Body of pancreas (tissue), 4 donors: ENCODE measurements at regions not wholly inside any gene's neighbourhood (a gene's known extent, or its start where the extent isn't known, plus 50 kb on each side); places are given as distances from the start of the nearest gene placed in this dataset.
A peak's percentile ranks its signal among the peaks of the same experiment; 100 is the strongest.

Experiments used
- ATAC-seq: fragments of 150-250 bp; one replicate; pipeline ENCODE4 v1.9.1; 2016
- DNase-seq, 4 donors: peaks; one replicate each; pipeline ENCODE4 v3.0.0-alpha.2; 2019
- H3K27ac ChIP-seq, 4 donors: fragments of 200-600 bp; sonication (generic); 1 replicate in 3 of 4; 2 replicates in 1 of 4; pipeline versions ENCODE4 v1.5.1 to v1.6.1; 2016 to 2019; ENCODE audit warnings: mild to moderate bottlenecking in 1 of 4, mixed read lengths in 1 of 4, moderate library complexity in 1 of 4
- H3K27me3 ChIP-seq, 2 donors: fragments of 200-600 bp; sonication (generic); one replicate each; pipeline ENCODE4 v1.6.0; 2016; ENCODE audit warnings: mild to moderate bottlenecking in 1 of 2
- H3K36me3 ChIP-seq, 2 donors: fragments of 200-600 bp; sonication (generic); replicated peaks in 1 of 2; 2 replicates each; pipeline ENCODE4 v1.5.1; 2016; ENCODE audit warnings: low read depth in 2 of 2; ENCODE audit not compliant: insufficient read depth in 1 of 2
- H3K4me1 ChIP-seq: fragments of 200-600 bp; sonication (generic); one replicate; pipeline ENCODE4 v1.6.0; 2016
- H3K4me3 ChIP-seq, 2 donors: fragments of 200-600 bp; sonication (generic); 1 replicate in 1 of 2; 2 replicates in 1 of 2; pipeline ENCODE4 v1.5.1; 2016 to 2019
- H3K9me3 ChIP-seq, 3 donors: fragments of 200-600 bp; sonication (generic); 1 replicate in 2 of 3; 2 replicates in 1 of 3; pipeline ENCODE4 v1.5.1; 2016
- POLR2A ChIP-seq, 3 donors: fragments of 450-650 bp; IDR thresholded peaks; one replicate each; pipeline ENCODE4 v1.6.1; 2016; ENCODE audit warnings: antibody characterized with exemption in 3 of 3, mild to moderate bottlenecking in 2 of 3
- WGBS, 2 donors: methylation state at CpG; one replicate each; pipeline ENCODE4 v1.1.5; 2017; 5-methylcytosine and 5-hydroxymethylcytosine counted together
- intact Hi-C: fragments of 100-400 bp; cut with DNase I; formaldehyde crosslinking; loops from one replicate; pipeline ENCODE4 v1.15.1; 2023
- TF ChIP-seq, protein P1 (sequence below), 7 experiments: fragments of 450-650 bp in 4 of 7; fragments of 200-600 bp in 3 of 7; sonication (generic) in 3 of 7; IDR thresholded peaks; one replicate each; pipeline ENCODE4 v1.5.1; 2016 to 2019; ENCODE audit warnings: antibody characterized with exemption in 7 of 7

DNA sequence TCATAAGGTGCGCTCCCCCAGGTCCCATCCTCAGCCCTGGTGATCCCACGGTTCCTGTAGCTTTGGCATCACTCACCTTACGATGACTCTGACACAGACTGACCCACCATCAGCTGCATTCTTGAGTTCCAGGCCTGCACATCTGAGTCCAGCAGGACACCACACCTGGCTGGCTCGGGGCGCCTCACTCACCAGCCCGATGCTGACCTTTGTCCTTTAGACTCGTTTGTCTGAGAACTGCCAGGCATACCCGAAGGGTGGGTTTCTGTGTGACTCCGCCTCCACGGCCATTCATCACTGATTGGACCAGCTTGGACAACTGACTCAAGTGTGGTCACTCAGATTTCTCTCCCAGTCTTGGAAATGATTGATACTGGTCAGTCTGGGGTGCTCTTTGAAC lies 129.4 kb upstream of the CSF3R start:
- no peak for DNase-seq
- Histone ChIP-seq H3K4me1 (no peaks in the 10 kb centered on the region), H3K36me3 (no peaks in the 10 kb centered on the region), H3K4me3 (no peak overlapping the region), H3K27ac (no peak overlapping the region), H3K9me3 (no peaks in the 10 kb centered on the region), H3K27me3 (no peaks in the 10 kb centered on the region)
- no peak for TF ChIP-seq POLR2A (IDR thresholded peaks at IDR 0.05)
- TF ChIP-seq, protein P1, sequence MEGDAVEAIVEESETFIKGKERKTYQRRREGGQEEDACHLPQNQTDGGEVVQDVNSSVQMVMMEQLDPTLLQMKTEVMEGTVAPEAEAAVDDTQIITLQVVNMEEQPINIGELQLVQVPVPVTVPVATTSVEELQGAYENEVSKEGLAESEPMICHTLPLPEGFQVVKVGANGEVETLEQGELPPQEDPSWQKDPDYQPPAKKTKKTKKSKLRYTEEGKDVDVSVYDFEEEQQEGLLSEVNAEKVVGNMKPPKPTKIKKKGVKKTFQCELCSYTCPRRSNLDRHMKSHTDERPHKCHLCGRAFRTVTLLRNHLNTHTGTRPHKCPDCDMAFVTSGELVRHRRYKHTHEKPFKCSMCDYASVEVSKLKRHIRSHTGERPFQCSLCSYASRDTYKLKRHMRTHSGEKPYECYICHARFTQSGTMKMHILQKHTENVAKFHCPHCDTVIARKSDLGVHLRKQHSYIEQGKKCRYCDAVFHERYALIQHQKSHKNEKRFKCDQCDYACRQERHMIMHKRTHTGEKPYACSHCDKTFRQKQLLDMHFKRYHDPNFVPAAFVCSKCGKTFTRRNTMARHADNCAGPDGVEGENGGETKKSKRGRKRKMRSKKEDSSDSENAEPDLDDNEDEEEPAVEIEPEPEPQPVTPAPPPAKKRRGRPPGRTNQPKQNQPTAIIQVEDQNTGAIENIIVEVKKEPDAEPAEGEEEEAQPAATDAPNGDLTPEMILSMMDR (IDR thresholded peaks at IDR 0.05) = no peak
- ATAC-seq = no peak
- WGBS, 2 donors = 29 to 39% methylated on average over 10 of the region's 10 CpGs
- intact Hi-C loops = no loop called here

DNA sequence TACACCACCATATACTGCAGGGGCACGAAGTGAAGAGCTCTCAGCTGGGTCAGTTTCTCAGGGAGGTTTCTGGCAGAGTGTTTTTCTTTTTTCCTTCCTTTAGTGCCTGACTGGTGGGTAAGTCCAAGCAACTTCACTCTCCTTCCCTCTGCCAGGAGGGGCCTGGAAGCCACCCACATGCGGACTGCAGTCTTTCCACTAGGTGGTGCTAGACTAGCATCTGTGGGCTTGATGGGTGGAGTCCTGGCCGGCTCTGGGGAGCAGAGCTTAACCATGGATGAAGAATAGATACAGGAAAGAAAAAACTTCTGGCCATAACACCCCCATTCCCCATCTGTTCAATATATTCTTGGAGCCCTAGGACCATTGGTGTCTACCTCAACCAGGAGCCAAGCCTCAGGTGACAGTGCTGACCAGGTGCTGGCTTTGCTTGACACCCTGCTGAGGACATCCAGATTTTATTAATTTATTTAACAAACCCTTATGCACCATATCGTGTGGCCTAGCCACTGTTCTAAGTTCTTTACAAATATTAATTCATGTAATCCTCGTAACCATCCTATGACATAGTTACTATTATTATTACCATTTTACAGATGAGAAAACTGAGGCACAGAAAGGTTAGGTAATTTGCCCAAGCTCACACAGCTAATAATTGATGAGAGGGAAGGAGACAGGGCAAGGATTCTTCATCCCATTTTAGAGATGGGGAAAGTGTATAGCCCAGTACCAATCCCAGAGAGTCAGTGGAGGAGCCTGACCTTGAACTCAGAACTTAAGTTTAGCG lies 126.7 kb upstream of the CSF3R start:
- H3K27ac ChIP-seq = no peak overlapping the region
- no peaks in the 10 kb centered on the region for H3K9me3 ChIP-seq
- ATAC-seq = no peak
- peak; percentile 39 to 63 (median 56) for DNase-seq
- WGBS, 2 donors = 32 to 37% methylated on average over 6 of the region's 6 CpGs
- H3K27me3 ChIP-seq = no peaks in the 10 kb centered on the region
- H3K36me3 ChIP-seq = no peaks in the 10 kb centered on the region
- intact Hi-C loops = no loop called here
- no peak overlapping the region for H3K4me3 ChIP-seq
- H3K4me1 ChIP-seq = no peaks in the 10 kb centered on the region
- TF ChIP-seq POLR2A (IDR thresholded peaks at IDR 0.05) = no peak
- TF ChIP-seq, protein P1 (IDR thresholded peaks at IDR 0.05) = peak; percentile 6 to 68 (median 52)

DNA sequence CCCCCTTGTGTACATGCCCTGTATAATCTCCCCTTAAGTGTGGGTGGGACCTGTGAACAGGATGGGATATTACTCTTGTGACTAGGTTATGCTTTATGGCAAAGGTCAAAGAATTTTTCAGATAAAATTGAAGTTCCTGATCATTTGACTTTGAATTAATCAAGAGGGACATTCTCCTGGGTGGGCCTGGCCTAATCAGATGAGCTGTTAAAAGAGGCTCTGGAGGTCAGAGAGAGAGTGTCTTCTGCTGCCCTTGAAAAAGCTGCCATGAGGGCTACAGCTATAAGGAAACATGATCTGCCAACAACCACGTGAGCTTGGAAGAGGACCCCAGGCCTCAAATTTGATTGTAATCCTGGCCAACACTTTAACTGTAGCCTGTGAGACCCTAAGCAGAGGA lies 125.6 kb upstream of the CSF3R start:
- no peaks in the 10 kb centered on the region for H3K4me1 ChIP-seq

DNA sequence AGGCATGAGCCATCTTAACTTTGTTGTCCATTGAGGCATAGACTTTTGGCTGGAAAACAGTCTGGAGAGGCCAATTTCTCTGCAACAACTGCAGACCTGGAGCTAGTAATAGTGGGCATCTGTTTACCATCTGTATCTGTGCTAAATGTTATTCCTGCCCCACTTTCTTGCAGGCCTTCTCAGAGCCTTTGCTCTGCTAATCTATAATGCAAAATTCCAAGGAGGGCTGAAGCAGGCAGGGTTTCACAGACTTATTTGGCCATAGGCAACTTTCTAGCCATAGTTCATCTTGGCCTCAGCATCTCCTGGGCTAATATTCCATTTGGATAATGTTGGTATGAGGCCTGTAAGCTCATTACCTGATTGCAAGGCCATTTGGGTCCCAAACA lies 124.5 kb upstream of the CSF3R start:
- DNase-seq (no peak), ATAC-seq (no peak)
- intact Hi-C loops = no loop called here

More for the DNA sequence above, 125.6 kb upstream of the CSF3R start:
- Histone ChIP-seq H3K27ac (no peak overlapping the region), H3K27me3 (no peaks in the 10 kb centered on the region), H3K4me3 (no peak overlapping the region), H3K9me3 (no peaks in the 10 kb centered on the region), H3K36me3 (no peaks in the 10 kb centered on the region)
- ATAC-seq = no peak
- intact Hi-C loops = no loop called here
- DNase-seq = no peak
- TF ChIP-seq, protein P1 (IDR thresholded peaks at IDR 0.05) = no peak
- no peak for TF ChIP-seq POLR2A (IDR thresholded peaks at IDR 0.05)
- 35 to 38% methylated on average over 1 of the region's 1 CpG for WGBS, 2 donors

More for the DNA sequence above, 124.5 kb upstream of the CSF3R start:
- no peak overlapping the region for H3K27ac ChIP-seq
- no peaks in the 10 kb centered on the region for H3K9me3 ChIP-seq
- H3K27me3 ChIP-seq = no peaks in the 10 kb centered on the region
- H3K36me3 ChIP-seq = no peaks in the 10 kb centered on the region
- TF ChIP-seq POLR2A (IDR thresholded peaks at IDR 0.05) = no peak
- TF ChIP-seq, protein P1 (IDR thresholded peaks at IDR 0.05) = no peak
- no peak overlapping the region for H3K4me3 ChIP-seq
- H3K4me1 ChIP-seq = no peaks in the 10 kb centered on the region
